HEK293 (cell line): ENCODE measurements at regions not wholly inside any gene's neighbourhood (a gene's known extent, or its start where the extent isn't known, plus 50 kb on each side); places are given as distances from the start of the nearest gene placed in this dataset.

Source experiments
- PRDM10 ChIP-seq: fragments of 450-650 bp; formaldehyde crosslinking; IDR thresholded peaks from 2 replicates; pipeline ENCODE4 v1.5.1; 2016; ENCODE audit warnings: missing biosample characterization, missing genetic modification characterization
- SCRT2 ChIP-seq: fragments of 450-650 bp; formaldehyde crosslinking; IDR thresholded peaks from 2 replicates; pipeline ENCODE4 v1.5.1; 2016; ENCODE audit warnings: missing biosample characterization, missing genetic modification characterization
- ZNF140 ChIP-seq: fragments of 450-650 bp; formaldehyde crosslinking; IDR thresholded peaks from 2 replicates; pipeline ENCODE4 v1.5.1; 2016; ENCODE audit warnings: missing biosample characterization, missing genetic modification characterization
- ZNF274 ChIP-seq, 2 experiments: fragments of 200-500 bp in 1 of 2; fragments of 450-650 bp in 1 of 2; sonication (Bioruptor generic) in 1 of 2; formaldehyde crosslinking in 1 of 2; IDR thresholded peaks; 2 replicates each; pipeline versions ENCODE4 v1.5.1 to v1.6.1; 2014 to 2016; ENCODE audit warnings: borderline replicate concordance in 1 of 2, inconsistent platforms in 1 of 2, low read length in 1 of 2, missing biosample characterization in 1 of 2, missing genetic modification characterization in 1 of 2
- TF ChIP-seq, protein P1 (sequence below): fragments of 450-650 bp; formaldehyde crosslinking; IDR thresholded peaks from 2 replicates; pipeline ENCODE4 v1.5.1; 2016; ENCODE audit warnings: missing biosample characterization, missing genetic modification characterization

GRCh38 chr21:20083925-20084324 is 914.3 kb upstream of the NCAM2 start:
- TF ChIP-seq, protein P1, sequence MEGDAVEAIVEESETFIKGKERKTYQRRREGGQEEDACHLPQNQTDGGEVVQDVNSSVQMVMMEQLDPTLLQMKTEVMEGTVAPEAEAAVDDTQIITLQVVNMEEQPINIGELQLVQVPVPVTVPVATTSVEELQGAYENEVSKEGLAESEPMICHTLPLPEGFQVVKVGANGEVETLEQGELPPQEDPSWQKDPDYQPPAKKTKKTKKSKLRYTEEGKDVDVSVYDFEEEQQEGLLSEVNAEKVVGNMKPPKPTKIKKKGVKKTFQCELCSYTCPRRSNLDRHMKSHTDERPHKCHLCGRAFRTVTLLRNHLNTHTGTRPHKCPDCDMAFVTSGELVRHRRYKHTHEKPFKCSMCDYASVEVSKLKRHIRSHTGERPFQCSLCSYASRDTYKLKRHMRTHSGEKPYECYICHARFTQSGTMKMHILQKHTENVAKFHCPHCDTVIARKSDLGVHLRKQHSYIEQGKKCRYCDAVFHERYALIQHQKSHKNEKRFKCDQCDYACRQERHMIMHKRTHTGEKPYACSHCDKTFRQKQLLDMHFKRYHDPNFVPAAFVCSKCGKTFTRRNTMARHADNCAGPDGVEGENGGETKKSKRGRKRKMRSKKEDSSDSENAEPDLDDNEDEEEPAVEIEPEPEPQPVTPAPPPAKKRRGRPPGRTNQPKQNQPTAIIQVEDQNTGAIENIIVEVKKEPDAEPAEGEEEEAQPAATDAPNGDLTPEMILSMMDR (tag by site-specific recombination), result no peak
- TF ChIP-seq SCRT2 (tag by site-specific recombination) (no peak), ZNF140 (no peak), PRDM10 (no peak), ZNF274 (IDR thresholded peaks at IDR 0.05; ENCODE audit: low read length) (no peak), ZNF274 (tag by site-specific recombination; IDR thresholded peaks at IDR 0.05; ENCODE audit: borderline replicate concordance) (no peak)
